Right ventricle myocardium superior (tissue), 1 donor: ENCODE measurements at regions not wholly inside any gene's neighbourhood (a gene's known extent, or its start where the extent isn't known, plus 50 kb on each side); places are given as distances from the start of the nearest gene placed in this dataset.

Experiments used
- ATAC-seq: fragments of 200-7000 bp; cut with Tn5 transposase; one replicate; pipeline ENCODE4 v1.9.1; 2020; ENCODE audit warnings: mild to moderate bottlenecking; ENCODE audit not compliant: poor library complexity
- DNase-seq: peaks from one replicate; pipeline ENCODE4 v3.0.0-alpha.2; 2020
- intact Hi-C: fragments of 100-400 bp; cut with DNase I; formaldehyde crosslinking; loops from one replicate; pipeline ENCODE4 v1.11.2; 2022
- donor health status: DM: no; HTN: yes; CAD: no; lungs with severe emphysema.

- ATAC-seq (no peak), DNase-seq (no peak)
- intact Hi-C loops = no loop called here
Measured at GRCh38 chr16:62989480-62989879, 953.2 kb upstream of the CDH8 start.

GRCh38 chr16:62985722-62986121, 949.5 kb upstream of the CDH8 start:
- intact Hi-C loops = no loop called here
- no peak for ATAC-seq
- no peak for DNase-seq

- intact Hi-C loops = no loop called here
- ATAC-seq (no peak), DNase-seq (no peak)
Measured at GRCh38 chr16:62978451-62978850, 942.2 kb upstream of the CDH8 start.

GRCh38 chr16:62977876-62978275, 941.6 kb upstream of the CDH8 start:
- intact Hi-C loops = no loop called here
- ATAC-seq = no peak
- DNase-seq = no peak

GRCh38 chr16:62974424-62974823, 938.2 kb upstream of the CDH8 start:
- no peak for ATAC-seq
- no peak for DNase-seq

GRCh38 chr16:62970851-62971250, 934.6 kb upstream of the CDH8 start:
- ATAC-seq (no peak), DNase-seq (no peak)
- intact Hi-C loops = no loop called here

More at GRCh38 chr16:62974424-62974823, 938.2 kb upstream of the CDH8 start:
- intact Hi-C loops = no loop called here

GRCh38 chr16:62969711-62970318, 933.6 kb upstream of the CDH8 start:
- intact Hi-C loops = no loop called here
- DNase-seq (no peak), ATAC-seq (no peak)

GRCh38 chr16:62967611-62968010, 931.4 kb upstream of the CDH8 start:
- no peak for ATAC-seq
- DNase-seq = no peak
- intact Hi-C loops = no loop called here

GRCh38 chr16:62967163-62967562, 930.9 kb upstream of the CDH8 start:
- ATAC-seq = no peak
- intact Hi-C loops = no loop called here
- no peak for DNase-seq

- intact Hi-C loops = no loop called here
- no peak for ATAC-seq
- DNase-seq = no peak
Measured at GRCh38 chr16:62966626-62967025, 930.4 kb upstream of the CDH8 start.

GRCh38 chr16:62965831-62966230, 929.6 kb upstream of the CDH8 start:
- intact Hi-C loops = no loop called here
- DNase-seq (no peak), ATAC-seq (no peak)

GRCh38 chr16:62963846-62964245, 927.6 kb upstream of the CDH8 start:
- DNase-seq = no peak
- intact Hi-C loops = no loop called here
- ATAC-seq = no peak

GRCh38 chr16:62955033-62955349, 918.8 kb upstream of the CDH8 start:
- ATAC-seq = no peak
- no peak for DNase-seq
- intact Hi-C loops = no loop called here

GRCh38 chr16:62954144-62955032, 918.1 kb upstream of the CDH8 start:
- intact Hi-C loops = no loop called here
- DNase-seq = no peak
- no peak for ATAC-seq

GRCh38 chr16:62950351-62950750, 914.1 kb upstream of the CDH8 start:
- DNase-seq (no peak), ATAC-seq (no peak)
- intact Hi-C loops = no loop called here

- ATAC-seq (no peak), DNase-seq (no peak)
- intact Hi-C loops = no loop called here
Measured at GRCh38 chr16:62940569-62940968, 904.3 kb upstream of the CDH8 start.

GRCh38 chr16:62939687-62940086, 903.4 kb upstream of the CDH8 start:
- intact Hi-C loops = no loop called here
- DNase-seq (no peak), ATAC-seq (no peak)

GRCh38 chr16:62933929-62934328, 897.7 kb upstream of the CDH8 start:
- intact Hi-C loops = no loop called here
- no peak for DNase-seq
- ATAC-seq = no peak

GRCh38 chr16:62929593-62929992, 893.4 kb upstream of the CDH8 start:
- DNase-seq (no peak), ATAC-seq (no peak)
- intact Hi-C loops = no loop called here

- intact Hi-C loops = no loop called here
- ATAC-seq (no peak), DNase-seq (no peak)
Measured at GRCh38 chr16:62927122-62927521, 890.9 kb upstream of the CDH8 start.
